HG03139 (cell line): ENCODE measurements at regions not wholly inside any gene's neighbourhood (a gene's known extent, or its start where the extent isn't known, plus 50 kb on each side); places are given as distances from the start of the nearest gene placed in this dataset.
"Not testable (repeated sequence)": the region's sequence is repeated elsewhere in the genome, so short reads cannot be mapped to it uniquely, and the experiment has no call there.

Experiments
- ATAC-seq: cut with Tn5 transposase; IDR thresholded peaks from one replicate; pipeline ENCODE4 v1.9.1; 2021; ENCODE audit not compliant: unreplicated experiment

DNA sequence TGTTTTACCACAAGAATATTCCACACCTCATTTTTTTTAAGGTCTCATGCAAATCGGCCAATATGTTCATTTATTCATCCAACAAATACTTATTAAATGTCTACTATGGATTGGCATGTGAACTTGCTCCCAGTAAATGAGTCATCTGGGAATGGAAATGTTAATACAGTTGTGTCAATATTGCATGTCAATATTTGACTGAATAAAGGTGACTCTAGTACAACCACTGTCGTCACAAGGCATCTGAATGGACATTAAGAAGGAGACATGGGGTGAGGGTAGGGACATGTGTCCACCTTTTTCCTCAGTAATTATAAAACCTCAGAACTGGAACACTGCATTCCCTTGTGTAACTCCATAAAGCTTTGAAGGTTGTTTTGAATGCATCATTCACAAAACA is 365.4 kb downstream of the ADCYAP1 start:
- ATAC-seq: no peak

DNA sequence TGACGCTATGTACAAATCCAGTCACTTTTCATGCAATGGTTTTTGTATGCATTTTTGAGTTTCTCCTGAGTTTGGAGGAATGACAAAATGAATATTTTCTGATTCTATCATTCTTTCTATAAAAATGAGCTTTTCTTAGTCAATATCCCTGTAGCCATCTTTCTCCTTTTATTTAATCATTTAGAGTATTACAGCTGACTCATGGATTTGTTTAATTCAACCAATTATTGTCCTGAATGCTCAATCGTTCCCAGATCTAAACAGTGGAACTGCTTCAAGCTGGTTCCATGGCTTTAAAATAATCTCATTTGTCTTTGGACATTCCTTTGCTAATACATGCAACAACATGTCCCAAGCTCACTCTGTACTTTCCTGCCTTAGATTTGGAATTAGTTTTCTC is 368.8 kb downstream of the ADCYAP1 start:
- no peak for ATAC-seq

DNA sequence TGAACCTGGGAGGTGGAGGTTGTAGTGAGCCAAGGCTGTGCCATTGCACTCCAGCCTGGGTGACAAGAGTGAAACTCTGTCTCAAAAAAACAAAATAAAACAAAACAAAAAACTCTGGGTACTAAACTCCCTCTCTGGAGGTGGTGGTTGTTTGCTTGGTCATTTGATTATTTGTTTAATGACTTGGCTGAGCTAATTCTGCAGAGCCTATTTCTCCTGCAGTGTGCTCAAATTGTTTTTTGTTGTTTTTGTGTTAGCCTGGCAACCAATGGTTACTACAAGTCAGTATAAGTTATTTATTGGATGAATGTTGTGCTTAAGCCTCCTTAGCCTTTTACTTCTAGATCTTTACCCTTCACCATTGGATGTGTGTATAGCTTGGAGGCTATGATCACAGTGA is 387.5 kb downstream of the ADCYAP1 start:
- no peak for ATAC-seq

DNA sequence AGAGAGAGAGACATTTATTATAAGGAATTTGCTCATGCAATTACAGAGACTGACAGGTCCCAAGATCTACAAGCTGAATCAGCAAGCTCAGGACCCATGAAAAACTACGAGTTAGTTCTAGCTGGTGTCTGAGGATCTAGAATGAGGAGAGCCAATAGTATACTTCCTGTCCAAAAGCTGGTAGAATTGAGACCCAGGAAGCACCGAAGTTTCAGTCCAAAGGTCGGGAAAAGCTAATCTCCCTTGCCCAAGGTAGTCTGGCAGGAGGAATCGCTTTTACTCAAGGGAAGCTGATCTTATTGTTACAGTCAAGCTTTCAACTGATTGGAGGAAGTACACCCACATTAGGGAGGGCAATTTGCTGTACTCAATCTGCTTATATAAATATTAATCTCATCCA is 389.6 kb downstream of the ADCYAP1 start:
- ATAC-seq: no peak

GRCh38 chr18:1296237-1296636 is 391.6 kb downstream of the ADCYAP1 start:
- ATAC-seq: no peak

DNA sequence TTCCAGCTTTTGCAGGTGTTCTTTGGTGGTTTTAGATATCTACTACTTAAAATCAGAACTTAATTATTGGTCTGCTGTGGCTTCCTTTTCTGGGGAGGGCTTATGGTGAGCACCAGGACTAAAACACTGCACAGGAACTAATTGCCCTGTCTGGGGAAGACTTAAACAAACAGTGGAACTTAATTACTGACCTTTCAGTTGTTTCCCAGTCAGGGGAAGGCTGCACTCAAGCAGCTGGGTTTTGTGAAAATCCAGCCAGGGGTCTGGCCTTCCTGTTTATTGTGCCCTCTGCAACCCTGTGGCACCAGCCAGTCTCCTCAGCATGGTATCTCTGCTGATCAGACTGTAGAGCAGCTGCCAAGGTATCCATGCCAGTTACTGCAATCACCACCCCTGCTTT is 398.2 kb downstream of the ADCYAP1 start:
- ATAC-seq: no peak

- ATAC-seq: no peak
Measured at GRCh38 chr18:1304392-1304992, 399.8 kb downstream of the ADCYAP1 start.

DNA sequence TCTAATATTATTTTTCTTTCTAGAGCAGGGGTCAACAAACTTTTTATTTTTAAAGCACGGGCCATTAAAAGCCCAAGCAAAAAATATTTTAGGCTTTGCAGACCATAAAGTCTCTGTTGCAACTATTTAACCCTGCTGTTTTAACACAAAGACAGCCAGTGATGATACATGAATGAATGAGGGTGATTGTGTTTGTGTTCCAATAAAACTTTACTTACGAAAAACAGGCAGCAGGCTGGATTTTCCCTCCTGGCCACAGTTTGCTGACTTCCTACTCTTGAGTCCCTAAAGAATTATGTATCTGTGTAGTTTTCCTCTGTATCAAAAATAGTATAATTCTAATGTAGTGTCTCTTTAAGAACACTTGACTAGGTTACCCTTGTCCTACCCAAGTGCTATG is 402.0 kb downstream of the ADCYAP1 start:
- ATAC-seq: no peak

DNA sequence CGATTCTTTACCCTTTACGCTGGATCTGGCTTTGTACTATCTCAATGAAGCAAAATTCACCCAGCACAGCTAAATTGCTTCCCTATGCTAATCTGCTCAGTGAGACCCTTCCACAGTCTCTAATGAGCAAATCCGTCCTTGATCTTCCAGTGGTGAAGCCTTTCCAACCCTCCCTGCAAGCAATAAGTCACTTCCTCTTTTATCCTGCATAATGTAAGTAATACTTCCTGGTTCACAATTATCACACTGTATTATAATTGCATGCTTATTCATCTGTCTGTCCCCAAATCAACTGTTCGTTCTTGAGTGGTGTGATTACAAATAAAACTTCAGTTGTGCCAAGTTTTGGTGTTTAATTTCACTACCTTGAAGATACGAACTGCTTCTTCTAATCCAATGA is 404.0 kb downstream of the ADCYAP1 start:
- no peak for ATAC-seq

DNA sequence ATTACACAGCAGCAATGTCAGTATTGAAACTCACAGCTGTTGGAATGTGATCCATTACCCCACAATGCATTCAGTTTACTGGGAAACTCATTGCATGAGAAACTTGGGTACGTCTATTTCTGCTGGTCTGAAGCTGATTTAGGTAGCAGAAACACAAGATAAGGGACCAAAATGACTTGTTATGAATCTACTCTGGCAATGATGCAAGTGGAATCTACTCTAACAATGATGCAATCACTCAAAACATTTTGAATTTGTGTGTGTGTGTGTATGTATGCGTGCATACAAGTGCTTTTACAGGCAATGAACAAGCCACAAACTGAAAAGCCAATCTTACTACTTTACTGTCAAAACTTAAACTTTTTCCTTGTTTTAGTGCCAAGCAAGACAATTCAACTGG is 406.7 kb downstream of the ADCYAP1 start:
- ATAC-seq: no peak

DNA sequence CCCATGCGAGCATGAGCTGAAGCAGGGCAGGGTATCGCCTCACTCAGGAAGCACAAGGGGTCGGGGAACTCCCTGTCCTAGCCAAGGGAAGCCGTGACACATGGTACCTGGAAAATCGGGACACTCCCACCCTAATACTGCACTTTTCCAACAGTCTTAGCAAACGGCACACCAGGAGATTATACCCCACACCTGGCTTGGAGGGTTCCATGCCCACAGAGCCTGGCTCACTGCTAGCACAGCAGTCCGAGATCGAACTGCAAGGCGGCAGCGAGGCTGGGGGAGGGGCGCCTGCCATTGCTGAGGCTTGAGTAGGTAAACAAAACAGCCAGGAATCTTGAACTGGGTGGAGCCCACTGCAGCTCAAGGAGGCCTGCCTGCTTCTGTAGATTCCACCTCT is 430.7 kb downstream of the ADCYAP1 start:
- not testable (repeated sequence) for ATAC-seq

DNA sequence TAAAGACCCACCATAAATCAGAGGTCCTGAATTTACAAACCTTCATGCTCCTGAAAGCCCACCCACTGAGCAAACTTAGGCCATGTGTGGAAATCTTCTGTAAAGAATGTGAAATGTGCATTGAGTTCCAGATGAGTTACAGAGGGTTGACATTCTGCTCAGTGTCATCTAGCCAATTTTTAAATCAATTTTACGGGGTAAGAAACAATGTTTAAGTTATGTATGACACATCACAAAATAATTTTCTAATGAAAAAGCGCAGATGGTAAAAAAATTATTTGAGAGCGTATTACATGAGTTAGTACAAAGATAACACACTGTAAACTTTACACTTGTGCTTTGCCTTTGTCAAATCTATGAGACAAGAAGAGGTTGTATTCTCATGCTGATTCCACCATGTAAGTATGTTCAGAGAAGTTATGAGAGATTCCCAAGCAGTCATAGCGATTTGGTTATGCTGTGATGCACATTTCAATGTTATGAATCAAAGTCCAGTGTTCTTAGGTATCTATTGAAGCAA is 446.3 kb downstream of the ADCYAP1 start:
- no peak for ATAC-seq

GRCh38 chr18:1353025-1353424 is 448.4 kb downstream of the ADCYAP1 start:
- ATAC-seq: no peak

DNA sequence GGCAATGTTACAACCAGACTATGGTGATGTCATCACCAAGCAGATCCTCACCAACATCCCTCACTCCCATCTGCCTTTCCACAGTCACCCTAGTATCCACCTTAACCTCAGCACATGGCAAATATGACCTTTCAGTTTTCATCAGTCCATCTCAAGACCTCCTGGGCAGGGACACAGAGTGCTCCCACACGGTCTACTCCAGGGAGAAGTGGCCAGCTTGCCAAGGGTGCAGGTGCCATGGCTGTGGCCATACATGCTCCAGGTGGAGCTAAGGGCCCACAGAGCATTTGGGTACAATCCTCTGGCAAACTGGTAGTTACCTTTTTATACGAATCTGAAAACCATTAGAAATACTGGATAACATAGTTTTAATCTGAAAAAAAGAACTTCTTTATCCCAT is 453.1 kb downstream of the ADCYAP1 start:
- no peak for ATAC-seq

GRCh38 chr18:1361936-1362335 is 457.3 kb downstream of the ADCYAP1 start:
- ATAC-seq: no peak

GRCh38 chr18:1370552-1370951 is 465.9 kb downstream of the ADCYAP1 start:
- no peak for ATAC-seq

DNA sequence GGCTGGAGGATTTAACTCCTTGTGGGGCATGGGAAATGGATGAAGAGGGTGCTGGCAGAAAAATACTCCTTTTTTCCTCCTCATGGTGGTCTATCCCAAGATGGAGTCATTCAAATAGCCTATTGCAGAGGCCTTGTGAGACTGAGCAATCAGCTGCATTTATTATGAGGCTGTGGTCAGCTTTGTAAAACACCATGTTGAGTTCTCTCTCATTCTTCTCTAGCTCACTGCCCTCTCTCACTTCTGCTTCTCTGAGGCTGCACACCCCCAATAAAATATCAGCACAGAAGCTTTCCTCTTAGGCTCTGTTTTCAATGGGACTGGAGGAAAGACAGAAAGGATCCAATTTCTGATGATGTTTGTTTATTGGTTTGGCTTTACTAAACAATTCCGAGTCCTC is 467.1 kb downstream of the ADCYAP1 start:
- ATAC-seq: no peak

- ATAC-seq: no peak
Measured at GRCh38 chr18:1383465-1383864, 478.8 kb downstream of the ADCYAP1 start.

DNA sequence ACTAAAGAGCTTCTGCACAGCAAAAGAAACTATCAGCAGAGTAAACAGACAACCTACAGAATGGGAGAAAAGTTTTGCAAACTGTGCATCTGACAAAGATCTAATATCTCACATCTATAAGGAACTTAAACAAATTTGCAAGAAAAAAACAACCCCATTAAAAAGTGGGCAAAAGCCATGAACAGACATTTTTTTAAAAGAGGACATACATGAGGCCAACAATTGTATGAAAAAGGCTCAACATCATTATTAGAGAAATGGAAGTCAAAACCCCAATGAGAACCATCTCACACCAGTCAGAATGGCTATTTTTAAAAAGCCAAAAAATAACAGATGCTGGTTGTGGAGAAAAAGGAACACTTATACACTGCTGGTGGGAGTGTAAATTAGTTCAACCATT is 483.8 kb downstream of the ADCYAP1 start:
- not testable (repeated sequence) for ATAC-seq

GRCh38 chr18:1392046-1392445 is 487.4 kb downstream of the ADCYAP1 start:
- ATAC-seq: no peak

DNA sequence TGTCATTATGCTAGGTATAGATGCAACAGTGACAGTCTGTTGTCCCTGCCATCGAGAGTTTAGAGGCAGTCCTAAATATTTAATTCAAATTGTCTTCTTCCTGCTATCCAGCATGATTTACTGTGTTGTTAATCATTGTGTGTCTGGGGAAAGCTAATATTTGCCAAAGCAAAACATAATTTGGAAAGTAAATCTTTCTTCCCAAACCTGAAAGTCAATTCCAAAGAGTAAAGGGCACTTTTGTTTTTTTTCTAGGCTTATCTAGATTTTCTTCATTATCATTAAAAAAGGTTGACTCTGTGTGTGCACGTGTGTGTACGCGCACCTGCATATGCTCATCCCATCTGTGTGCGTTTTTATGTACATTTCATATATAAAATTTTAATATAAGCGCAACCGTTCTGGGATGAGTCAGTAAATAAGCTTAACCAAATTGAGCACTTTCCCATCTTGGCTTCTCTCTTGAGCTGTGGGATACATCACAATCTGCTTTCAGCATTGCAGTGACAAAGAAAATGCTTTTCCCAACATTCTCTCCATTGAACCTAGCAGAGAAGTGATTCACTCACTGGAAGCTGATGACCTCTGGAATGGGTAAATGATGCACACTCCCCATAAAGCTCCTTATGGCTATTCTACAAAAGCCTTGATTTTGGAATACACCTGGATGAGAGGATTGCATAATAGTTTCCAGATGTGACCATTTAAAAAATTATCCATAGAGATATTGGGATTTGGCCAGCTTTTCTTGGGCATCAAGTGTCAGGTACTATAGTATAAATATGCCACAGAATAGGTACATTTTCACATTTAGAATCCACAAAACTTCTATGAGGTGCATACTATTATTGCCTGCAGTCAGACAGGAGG is 488.4 kb downstream of the ADCYAP1 start:
- no peak for ATAC-seq

DNA sequence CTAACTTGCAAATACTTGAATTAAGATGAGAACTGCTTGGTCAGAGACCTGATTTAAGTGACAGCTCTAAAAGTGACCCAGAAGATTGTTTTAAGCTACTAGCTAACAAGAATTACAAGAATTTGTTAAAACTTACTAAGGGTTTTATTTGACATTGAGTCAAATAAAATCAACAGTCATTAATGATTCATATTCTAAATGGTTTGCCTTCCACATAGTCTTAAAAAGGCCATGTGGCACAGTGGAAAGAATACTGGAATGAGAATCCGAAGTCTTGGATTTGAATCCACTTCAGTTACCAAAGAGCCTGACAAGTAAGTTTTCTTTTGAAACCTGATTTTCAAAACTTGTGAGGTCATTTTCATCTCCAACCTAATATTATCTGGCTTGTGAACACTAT is 489.3 kb downstream of the ADCYAP1 start:
- ATAC-seq: no peak
